Fibroblast of skin of left biceps (primary cell): ENCODE measurements at regions not wholly inside any gene's neighbourhood (a gene's known extent, or its start where the extent isn't known, plus 50 kb on each side); places are given as distances from the start of the nearest gene placed in this dataset.

Experiments used
- DNase-seq, 2 experiments: peaks; one replicate each; pipeline ENCODE4 v3.0.0-alpha.2; 2013; ENCODE audit warnings: low read depth in 2 of 2

DNA sequence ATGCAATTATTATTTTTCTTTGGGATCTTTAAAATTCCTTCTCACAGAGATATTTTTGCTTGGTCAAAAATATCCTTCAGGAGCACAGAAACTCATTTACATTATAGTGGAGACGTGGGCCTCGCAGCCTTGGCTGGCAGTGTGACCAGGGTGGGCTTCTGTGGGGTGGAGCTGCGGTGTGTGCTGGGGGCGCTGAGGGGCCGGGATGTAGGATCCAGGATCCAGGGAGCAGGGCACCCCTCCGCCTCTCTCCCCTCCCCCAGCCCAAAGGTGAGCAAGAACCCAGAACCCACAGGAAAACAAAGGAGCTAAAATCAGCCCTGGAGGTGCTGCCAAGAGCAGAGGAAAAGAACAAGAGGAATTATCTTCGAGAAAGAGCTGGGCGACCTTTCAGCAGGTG, 79.1 kb upstream of the OLFM1 start:
- DNase-seq, result no peak

DNA sequence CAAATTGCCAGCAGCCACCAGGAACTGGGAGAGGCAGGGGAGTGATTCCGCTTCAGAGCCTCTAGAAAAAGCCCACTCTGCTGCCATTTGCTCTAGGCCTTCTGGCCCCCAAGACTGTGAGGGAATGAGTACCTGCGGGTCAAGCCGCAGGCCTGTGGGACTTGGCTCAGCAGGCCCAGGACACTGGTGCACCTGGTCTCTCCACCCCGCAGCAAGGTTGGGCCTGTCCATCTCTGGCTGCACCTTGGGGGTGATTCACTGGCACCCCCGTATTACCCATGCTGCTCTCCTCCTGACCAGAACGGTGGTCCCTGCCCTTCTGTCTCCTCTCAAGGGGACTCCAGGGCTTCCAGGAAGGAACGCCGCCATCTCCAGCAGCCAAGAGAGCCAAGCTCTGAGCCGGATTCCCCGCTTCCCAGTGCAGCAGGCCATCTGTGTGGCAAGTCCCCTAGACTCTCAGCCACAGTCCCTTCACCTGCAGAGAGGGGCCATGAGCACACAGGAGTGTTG, 78.4 kb upstream of the OLFM1 start:
- DNase-seq, result no peak

DNA sequence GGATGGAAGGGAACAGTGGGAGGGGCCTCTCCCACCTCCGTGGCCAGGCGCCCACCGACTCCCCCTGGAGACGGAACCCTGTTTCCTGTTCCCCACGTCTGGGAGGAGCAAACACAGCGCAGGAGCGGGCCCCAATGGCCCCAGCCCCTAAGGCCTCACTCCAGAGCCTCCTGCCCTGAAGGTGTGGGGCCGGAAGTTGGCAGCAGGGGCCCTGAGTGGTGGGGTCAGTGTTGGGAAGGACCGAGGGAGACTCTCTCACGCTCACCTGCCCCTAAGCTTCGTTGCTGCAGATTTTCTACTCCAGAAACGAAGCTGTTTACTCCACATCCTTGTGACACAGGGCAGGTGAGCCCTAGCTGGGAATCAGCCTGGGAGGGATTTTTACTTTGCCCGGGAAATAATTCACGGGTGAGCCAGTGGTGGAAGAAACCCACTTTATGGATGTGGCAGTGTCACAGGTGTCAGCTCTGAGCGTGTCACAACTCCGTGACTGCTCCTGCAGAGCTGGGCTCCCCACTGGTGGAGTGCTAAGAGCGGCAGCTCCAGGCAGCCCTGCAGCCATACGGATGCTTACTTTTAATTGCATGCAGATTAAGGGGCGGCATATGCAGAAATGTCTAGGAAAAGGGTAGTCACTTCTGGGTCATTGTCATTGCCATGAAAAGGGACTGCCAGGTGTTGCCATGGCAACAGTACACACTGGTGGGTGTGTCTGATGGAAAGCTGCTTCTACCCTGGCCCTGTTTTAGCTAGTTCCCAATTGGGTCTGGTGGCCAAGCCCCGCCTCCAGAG, 77.5 kb upstream of the OLFM1 start:
- no peak for DNase-seq

DNA sequence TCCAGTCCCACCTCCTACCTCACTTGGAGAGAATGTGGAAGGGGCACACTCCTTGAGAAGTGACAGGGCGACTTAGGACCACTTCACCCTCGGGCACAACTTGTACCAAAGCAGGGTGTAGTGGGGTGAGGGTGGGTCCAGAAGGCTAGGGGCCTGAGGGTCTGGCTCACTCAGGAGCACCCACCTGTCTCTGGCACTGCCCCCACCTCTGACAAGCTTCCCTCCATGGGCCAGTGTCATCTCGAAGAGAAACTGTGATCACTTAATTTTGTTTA, 76.9 kb upstream of the OLFM1 start:
- no peak for DNase-seq

DNA sequence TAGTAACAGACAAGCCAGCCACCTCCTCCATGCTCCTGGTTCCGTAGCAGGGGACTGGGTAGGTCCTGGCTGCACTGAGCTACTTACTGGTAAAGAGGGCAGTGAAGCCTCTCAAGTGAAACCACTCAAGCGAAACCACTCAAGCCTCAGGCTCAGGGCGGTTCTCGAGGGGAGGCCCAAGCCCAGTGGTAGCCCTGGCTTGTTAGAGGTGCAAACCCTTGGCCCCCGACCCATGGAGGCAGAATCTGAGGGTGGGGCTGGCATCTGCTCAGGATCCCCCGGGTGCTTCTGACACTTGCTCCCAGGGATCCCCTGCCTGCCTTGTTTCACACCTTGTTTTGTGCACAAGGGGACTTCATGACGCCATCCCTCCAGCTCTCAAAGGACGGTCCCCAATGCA, 76.5 kb upstream of the OLFM1 start:
- no peak for DNase-seq

DNA sequence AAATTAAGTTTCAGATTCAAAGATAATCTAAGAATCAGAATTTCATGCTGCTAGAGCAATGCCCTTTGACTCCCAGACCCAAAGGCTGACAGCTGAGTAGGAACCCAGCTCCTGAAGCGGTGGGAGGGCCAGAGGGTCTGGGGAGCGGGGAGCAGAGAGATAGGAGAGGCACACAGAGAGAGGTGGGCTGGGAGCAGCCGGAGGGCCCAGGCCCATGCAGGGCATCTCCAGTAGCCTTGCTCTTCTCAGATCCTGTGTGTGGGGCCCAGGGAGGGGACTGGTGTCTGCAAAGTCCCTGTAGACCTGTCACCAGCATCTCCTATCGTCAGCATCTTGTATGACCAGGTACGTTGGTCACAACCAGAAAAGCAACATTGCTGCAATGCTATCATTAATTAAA, 75.3 kb upstream of the OLFM1 start:
- DNase-seq, result no peak

DNA sequence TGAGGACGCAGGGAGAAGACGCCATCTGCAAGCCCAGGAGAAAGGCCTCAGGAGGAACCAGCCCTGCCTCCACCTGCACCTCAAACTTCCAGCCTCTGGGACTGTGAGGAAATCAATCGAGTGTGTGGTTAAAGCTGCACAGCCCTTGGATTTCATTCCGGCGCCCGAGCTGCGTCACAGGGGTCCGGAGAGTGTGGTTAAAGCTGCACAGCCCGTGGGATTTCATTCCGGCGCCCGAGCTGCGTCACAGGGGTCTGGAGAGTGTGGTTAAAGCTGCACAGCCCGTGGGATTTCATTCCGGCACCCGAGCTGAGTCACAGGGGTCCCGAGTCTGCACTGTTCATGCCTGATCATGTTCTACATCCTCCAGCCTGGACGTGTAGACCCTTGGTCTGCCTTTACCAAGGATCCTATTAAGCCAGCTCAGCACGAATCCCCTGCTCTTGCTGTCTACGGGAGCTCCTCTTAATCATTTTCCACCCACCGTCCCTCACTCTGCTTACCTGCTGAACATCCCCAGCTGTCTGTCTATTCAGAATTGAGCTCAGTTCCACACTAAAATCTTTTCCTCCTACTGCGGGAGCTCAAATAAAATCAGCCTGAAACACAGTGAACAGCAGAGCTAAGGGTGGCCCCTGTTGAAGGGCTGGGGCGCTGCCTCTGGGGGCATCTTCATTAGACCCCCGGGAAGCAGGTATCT, 73.0 kb upstream of the OLFM1 start:
- no peak for DNase-seq

DNA sequence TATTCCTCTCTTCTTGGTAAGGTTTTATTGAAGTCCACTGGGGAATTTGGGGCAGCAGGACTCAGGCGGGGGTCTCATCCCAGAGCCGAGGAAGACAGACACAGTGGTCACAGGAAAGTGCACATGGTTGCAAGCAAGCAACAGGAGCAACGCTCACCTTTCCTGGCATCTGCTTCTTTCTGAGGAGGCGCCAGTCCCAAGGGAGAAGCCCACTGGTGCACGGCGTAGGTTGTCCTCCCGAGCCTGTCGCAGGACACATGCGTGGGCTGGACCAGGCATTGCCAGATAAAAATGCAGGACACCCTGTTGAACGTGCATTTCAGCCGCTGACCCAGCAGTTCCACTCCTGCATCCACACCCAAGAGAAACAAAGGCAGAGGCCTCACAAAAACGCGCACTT, 72.4 kb upstream of the OLFM1 start:
- DNase-seq, result no peak

DNA sequence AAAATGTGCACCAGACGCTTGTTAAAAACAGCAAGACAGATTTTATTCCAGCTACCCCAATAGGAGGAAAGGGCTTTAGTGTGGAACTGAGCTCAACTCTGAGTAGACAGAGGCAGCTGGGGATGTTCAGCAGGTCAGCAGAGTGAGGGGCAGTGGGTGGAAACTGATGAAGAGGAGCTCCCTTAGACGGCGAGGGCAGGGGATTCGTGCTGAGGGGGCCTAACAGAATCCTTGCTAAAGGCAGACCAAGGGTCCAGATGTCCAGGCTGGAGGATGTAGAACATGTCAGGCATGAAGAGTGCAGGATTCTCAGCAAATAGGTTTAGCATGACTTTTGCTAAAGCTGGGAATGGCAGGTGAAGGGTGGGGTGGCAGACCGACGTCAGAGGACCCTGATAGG, 71.9 kb upstream of the OLFM1 start:
- no peak for DNase-seq

DNA sequence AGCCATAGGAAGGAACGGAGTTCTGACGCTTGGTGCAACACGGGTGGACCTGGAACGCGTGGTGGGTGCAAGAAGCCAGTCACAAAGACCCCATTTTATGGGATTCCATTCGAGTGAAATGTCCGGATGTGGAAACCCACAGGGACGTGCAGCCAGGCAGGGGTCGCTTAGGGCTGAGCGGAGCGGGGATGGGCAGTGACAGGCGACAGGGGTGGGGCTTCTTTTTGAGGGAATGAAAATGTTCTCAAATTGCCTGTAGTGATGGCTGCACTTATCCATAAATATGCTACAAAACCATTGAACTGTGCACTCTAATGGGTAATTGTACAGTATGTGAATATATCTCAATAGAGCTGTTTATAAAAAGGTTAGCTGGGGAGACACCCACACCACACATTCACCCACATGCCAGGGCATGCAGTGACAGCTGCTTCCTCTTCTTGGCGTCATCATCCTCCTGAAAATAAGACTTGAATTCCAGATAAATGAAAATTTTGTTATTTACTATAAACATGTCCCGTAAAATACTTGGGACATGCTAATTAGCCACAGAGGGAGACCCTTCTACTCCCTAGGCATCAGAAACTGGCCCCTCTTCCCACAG, 71.3 kb upstream of the OLFM1 start:
- no peak for DNase-seq

DNA sequence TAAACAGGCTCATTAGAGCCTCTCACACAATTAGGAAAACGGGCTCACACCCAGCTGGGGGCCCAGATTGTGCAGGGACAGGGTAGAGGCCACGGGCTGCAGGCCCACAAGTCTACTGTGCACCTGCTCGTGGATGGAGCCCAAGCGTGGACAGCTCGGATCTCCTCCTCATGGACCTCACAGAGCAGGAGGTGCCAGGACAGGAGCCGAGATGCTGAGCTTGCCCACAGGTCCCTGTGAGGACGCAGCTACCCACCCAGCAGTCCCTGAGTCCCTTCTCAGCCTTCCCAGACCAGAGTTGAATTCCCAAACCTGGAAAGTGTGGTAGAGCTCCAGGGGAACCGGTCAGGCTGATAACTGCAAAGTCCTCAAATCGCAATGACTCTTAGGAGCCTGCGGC, 70.6 kb upstream of the OLFM1 start:
- DNase-seq, result no peak

DNA sequence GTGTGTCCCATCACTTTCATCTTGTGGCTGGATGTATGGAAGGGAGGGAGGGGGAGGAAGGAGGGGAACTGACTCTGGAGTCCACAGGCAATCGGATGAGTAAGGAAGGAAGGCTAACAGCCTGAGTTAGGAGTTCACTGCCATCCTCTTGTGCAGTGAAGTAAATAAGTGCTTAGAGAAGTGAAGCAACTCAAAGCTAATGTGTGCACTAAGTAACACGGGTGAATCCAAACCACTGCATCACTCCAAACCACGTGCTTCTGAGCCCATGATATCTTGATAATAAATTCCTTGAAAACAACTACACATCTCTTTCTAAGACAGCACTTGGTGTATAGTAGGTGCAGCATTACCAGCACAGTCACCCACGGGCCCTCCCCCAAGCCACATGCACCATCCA, 69.6 kb upstream of the OLFM1 start:
- DNase-seq, result no peak

DNA sequence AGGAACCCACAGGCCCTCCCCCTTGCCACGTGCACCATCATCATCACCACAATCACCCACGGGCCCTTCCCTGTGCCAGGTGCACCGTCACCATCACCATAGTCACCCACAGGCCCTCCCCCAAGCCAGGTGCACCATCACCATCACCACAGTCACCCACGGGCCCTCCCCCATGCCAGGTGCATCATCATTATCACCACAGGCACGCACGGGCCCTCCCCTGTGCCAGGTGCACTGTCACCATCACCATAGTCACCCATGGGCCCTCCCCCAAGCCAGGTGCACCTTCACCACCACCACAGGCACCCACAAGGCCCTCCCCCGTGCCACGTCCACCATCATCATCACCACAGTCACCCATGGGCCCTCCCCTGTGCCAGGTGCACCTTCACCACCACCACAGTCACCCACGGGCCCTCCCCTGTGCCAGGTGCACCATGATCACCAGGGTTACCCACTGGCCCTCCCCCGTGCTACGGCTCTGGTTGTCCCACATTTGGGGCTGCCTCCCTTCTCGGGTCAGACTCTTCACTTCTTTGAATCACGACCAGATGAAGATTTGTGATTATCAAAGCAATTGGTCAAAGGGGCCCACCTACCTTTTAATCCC, 69.1 kb upstream of the OLFM1 start:
- DNase-seq, result no peak

DNA sequence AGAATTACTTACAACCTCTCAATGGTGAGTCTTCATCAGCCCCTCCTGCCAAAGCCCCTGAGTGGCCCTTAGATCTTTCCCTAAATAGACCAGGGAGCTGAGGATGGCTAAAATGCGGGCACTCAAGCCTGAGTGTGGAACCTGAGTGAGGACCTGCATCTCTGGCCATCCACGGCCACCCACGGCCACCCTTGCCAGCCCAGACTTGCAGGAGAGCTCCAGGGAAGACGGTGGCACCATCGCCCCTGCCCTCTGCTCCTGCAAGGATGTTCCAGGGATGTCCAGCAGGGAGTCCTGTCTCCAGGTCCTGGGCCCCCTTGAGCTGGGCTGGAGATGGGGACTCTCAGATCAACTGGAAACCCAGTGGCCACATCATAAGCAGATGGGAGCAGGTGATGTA, 68.2 kb upstream of the OLFM1 start:
- DNase-seq, result no peak

DNA sequence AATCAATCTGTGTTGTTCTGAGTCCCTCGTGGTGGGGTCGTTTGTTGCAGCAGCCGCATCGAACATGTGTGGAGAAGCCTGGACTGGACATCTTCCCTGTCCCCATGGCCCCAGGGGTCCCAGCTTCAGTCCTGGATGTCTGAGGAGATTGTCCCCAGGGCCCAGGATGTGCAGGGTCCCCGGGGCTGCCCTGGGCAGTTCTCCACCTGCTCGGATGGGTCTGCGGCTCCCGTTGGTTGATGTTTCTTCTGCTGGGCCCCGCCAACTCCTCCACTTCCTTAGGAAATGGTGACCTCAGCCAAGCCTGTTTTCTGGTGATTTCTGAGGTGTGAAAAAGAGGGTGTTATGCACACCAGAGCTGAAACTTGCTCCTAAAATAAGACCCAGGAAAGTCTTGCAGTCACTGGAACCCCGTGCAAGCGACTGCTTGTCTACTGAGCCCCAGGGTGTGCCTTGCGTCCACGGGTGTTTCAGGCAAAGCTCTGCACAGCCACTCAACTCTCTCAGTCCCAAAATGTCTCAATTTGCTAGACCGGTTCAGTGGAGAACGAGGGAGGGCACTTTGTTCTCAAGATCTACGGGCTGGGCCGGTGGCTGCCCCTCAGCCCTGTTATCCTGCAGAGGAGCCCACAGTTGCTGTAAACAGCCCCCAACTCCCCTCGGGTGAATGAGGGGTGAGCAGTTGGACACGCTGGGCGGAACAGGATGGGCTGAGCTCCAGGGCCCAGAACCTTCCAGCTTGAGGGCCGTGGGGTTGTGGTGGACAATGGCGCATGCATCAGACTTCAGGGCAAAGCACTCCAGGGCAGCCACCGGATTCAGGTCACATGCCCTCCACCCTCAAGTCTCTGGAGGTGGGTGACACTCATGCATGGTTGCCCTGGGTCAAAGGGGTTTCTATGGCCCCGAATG, 66.7 kb upstream of the OLFM1 start:
- DNase-seq, result no peak

DNA sequence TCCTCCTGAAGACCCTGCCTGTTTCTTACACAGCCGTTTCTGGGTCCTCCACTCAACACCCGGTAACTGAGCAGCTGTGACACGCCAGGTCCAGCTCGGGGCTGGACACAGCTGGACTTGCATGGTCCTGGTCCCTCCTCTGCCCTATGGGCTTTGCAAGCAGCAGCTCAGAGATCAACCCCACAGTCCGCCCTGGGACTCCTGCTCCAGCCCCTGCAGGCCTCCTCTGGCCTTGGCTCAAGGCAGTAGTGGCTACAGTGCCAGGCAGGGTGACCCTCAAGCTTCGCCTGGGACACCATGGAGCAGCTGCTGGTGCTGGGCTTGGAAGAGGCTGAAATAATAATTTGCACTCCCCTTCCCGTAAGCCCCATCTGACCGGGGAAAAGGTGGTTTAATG, 66.1 kb upstream of the OLFM1 start:
- no peak for DNase-seq

DNA sequence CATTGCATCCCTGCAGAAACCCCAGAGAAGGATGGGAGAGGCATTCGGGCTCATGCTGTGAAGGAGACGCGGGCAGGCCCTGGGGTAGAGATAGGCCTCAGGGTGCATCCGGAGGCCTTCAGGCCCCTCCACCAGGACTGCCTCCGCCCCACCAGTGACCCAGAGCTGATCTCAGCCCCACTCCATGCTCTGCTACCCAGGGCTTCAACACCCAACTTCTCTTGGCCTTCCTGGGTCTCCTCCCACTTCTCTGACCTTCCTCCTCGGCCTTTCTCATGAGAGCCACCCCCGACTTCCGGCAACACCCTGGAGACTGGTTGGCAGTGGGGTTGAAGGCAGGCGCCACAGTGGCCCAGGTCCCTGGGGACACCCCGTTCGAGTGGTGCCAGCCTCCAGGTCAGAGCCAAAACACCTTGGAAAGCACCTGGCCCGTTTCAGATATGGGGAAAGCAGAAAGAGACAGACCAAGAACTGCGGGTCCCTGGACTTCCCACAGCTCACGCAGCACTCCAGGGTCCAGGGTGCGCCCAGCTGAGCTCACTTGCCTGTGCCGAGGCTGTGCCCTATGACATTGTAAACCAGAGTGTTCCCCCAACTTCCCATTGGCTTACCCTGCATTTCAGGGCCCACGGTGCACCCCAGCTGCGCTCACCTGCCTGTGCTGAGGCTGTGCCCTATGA, 65.1 kb upstream of the OLFM1 start:
- DNase-seq, result no peak

DNA sequence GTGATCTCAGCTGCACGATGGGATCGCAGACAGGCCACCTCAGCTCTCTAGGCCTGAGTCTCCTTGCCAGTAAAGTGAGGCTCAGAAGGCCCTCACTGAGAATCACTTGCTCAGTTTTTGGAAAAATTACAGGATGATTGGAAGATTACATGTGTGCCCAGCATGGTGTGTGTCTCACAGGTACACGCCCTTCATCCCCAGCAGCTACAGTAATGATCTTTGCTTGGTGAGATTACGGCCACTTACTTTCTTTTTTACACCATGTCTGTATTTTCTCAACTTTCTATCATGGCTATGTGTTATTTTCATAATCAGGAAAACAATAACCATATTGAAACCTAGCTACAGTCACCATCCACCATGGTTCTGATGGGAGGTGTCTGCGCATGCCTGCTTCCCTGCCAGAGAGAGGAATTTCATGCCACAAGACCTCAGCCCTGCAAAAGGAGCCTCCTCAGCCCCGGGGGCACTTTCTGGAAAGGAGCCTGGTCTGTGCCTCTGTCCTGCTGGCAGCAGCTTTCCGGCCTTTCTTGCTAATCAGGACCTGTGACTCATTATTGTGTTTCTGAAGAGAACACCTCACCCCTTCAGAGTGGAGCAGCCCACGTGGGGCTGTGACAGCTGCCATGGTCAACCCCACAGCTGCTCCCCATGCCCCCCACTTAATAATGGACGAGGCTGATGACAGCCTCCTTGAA, 64.2 kb upstream of the OLFM1 start:
- no peak for DNase-seq

DNA sequence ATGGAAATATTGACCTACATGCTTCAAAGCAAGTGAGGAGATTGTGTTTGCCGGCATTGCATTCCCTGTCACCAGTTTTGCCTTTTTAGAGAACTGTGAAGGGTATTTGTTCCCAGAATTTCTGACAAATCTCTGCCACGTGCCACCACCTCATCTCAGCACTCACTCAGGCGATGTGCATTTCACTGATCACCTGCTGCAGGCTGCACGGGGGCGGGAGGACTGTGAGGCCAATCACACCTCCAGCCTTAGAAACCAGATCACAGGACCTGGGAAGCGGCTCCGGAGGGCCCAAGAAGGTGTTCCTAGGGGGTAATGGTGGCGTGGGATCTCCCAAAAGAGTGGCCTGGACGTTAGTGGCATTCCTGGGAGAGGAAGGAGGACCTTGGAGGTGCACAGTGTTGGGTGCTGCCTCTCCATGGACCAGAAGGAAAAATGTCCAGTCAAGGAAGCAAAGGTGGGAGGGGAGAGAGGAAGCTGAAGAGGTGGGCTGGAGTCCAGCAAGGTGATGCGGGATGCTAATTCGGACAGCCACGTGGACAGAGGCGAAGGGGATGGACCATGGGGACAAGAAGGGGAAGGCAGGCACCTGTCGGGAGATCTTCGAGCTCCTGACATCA, 63.6 kb upstream of the OLFM1 start:
- no peak for DNase-seq

DNA sequence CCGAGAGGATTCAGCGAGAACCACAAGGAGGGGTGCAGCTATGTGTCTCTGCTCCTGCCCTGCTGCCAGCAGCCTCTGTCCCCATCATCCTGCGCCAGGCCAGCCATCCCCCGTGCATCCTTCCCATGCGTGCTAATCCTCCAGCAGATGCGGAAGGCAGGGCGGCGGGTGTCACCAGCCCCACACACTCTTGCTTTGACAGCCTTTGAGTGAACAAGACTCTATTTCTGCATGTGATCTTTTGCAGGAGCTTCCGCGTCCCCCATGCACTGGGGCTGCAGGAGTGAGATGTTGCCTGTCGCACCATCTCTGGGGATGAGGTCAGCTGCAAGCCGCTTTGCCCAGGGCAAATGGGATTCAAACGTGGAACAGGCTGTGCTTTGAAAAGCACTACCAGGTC, 58.0 kb upstream of the OLFM1 start:
- DNase-seq, result no peak
